Bronchial epithelial cell (primary cell): ENCODE measurements at regions not wholly inside any gene's neighbourhood (a gene's known extent, or its start where the extent isn't known, plus 50 kb on each side); places are given as distances from the start of the nearest gene placed in this dataset.
"Not testable (repeated sequence)": the region's sequence is repeated elsewhere in the genome, so short reads cannot be mapped to it uniquely, and the experiment has no call there.

Experiments
- DNase-seq: peaks from one replicate; pipeline ENCODE4 v3.0.0-alpha.2; 2010; ENCODE audit warnings: low read depth
- FAIRE-seq: peaks from 2 replicates; lab custom pipeline; 2011; peaks lifted over from hg19 to GRCh38; lab: Jason Lieb, UNC
- H3K27me3 ChIP-seq: 2 replicates; pipeline ENCODE4 v1.5.1; 2011; ENCODE audit warnings: low read length; ENCODE audit not compliant: control insufficient read depth, insufficient read depth
- H3K36me3 ChIP-seq: 2 replicates; pipeline ENCODE4 v1.5.1; 2011; ENCODE audit warnings: low read length; ENCODE audit not compliant: control insufficient read depth, insufficient read depth
- H3K4me3 ChIP-seq: 2 replicates; pipeline ENCODE4 v1.5.1; 2011; ENCODE audit warnings: mild to moderate bottlenecking, low read depth, low read length, control low read depth
- TF ChIP-seq, protein P1 (sequence below): IDR thresholded peaks from 2 replicates; pipeline ENCODE4 v1.5.1; 2011; ENCODE audit warnings: mild to moderate bottlenecking, moderate library complexity, low read length, control low read depth, inconsistent platforms; ENCODE audit not compliant: insufficient read depth, severe bottlenecking

DNA sequence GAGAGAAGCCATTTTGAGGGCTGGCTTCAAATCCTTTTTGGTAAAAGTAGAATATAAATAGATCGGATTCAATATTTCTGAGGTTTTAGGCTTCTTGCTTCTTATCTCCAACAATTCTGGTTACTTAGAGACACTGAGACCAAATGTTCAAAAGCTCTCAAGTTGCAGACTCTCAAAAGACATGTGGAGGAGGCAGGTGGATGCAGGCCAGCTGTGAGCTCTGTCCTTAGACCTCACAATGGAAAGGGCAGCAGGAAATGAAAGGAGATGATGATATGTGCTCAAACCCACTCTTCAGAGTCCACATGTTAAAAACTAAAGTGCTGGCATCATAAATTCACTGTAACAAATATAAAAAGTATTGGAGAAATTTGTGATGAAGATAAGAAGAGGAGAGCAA is 424.9 kb upstream of the ALCAM start:
- FAIRE-seq, result no peak

DNA sequence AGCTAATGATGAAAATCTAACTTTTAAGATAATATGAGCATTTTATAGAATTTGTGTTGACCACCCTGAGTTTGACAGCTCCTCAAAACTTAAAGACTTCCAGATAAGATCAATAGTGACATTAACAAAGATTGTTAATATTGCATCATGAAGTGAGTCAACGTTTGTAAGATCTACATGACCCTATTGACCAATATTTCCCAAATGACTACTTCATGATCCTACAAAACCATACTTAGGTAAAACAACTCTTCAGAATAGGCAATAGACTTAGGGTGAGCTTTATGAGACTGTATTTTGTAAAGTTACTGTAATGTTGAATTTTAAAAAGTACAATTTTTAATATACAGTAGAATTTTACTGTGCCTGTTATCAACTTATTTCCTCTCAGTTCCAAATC is 422.7 kb upstream of the ALCAM start:
- TF ChIP-seq, protein P1, sequence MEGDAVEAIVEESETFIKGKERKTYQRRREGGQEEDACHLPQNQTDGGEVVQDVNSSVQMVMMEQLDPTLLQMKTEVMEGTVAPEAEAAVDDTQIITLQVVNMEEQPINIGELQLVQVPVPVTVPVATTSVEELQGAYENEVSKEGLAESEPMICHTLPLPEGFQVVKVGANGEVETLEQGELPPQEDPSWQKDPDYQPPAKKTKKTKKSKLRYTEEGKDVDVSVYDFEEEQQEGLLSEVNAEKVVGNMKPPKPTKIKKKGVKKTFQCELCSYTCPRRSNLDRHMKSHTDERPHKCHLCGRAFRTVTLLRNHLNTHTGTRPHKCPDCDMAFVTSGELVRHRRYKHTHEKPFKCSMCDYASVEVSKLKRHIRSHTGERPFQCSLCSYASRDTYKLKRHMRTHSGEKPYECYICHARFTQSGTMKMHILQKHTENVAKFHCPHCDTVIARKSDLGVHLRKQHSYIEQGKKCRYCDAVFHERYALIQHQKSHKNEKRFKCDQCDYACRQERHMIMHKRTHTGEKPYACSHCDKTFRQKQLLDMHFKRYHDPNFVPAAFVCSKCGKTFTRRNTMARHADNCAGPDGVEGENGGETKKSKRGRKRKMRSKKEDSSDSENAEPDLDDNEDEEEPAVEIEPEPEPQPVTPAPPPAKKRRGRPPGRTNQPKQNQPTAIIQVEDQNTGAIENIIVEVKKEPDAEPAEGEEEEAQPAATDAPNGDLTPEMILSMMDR, result no peak
- Histone ChIP-seq H3K27me3 (no peaks in the 10 kb centered on the region), H3K36me3 (no peaks in the 10 kb centered on the region), H3K4me3 (no peak overlapping the region)
- DNase-seq (peak; percentile 48), FAIRE-seq (no peak)

More for the DNA sequence above, 424.9 kb upstream of the ALCAM start:
- Histone ChIP-seq H3K4me3 (no peak overlapping the region), H3K36me3 (no peaks in the 10 kb centered on the region), H3K27me3 (no peaks in the 10 kb centered on the region)
- DNase-seq, result no peak
- TF ChIP-seq, protein P1, result no peak

DNA sequence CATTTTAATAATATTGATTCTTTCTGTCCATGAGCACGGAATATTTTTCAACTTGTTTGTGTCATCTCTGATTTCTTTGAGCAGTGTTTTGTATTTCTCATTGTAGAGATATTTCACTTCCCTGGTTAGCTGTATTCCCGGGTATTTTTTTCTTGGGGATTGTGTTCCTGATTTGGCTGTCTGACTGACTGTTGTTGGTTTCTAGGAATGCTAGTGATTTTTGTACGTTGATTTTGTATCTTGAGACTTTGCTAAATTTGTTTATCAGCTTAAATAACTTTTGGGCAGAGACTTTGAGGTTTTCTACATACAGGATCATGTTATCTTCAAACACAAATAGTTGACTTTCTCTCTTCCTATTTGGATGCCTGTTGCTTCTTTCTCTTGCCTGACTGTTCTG is 418.8 kb upstream of the ALCAM start:
- FAIRE-seq (no peak), DNase-seq (no peak)
- Histone ChIP-seq H3K4me3 (no peak overlapping the region), H3K27me3 (no peaks in the 10 kb centered on the region), H3K36me3 (no peaks in the 10 kb centered on the region)
- TF ChIP-seq, protein P1, result no peak

DNA sequence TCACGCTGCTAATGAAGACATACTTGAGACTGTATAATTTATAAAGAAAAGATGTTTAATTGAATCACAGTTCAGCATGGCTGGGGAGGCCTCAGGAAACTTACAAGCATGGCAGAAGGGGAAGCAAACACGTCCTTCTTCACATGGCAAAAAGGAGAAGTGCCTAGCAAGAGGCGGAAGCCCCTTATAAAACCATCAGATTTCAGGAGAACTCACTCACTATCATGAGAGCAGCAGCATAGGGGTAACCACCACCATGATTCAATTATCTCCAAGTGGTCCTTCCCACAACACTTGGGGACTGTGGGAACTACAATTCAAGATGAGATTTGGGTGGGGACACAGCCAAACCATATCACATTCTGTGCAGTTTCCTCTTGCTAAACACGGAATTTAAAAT is 416.9 kb upstream of the ALCAM start:
- H3K4me3 ChIP-seq, DNase-seq, FAIRE-seq, H3K27me3 ChIP-seq, H3K36me3 ChIP-seq: not testable (repeated sequence)

DNA sequence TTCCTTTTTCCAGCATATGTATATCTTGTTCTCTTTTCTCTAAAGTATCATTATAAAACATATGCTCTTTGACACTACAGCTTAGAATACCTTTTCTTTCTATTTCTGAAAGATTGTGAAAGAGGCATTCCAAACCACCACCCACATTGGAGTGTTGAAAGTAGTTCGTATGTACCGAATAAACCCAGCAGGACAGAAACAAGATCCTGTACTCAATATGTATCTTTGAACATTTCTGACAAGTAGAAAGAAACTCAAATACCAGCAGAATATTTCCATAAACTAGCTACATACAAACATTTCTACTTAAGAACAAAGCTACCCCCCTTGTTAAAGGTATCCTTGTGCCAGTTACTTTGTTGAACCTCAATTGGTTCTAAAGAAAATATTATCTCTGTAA is 415.3 kb upstream of the ALCAM start:
- Histone ChIP-seq H3K4me3 (no peak overlapping the region), H3K36me3 (no peaks in the 10 kb centered on the region), H3K27me3 (no peaks in the 10 kb centered on the region)
- TF ChIP-seq, protein P1, result no peak
- peak; percentile 35 for DNase-seq
- no peak for FAIRE-seq

DNA sequence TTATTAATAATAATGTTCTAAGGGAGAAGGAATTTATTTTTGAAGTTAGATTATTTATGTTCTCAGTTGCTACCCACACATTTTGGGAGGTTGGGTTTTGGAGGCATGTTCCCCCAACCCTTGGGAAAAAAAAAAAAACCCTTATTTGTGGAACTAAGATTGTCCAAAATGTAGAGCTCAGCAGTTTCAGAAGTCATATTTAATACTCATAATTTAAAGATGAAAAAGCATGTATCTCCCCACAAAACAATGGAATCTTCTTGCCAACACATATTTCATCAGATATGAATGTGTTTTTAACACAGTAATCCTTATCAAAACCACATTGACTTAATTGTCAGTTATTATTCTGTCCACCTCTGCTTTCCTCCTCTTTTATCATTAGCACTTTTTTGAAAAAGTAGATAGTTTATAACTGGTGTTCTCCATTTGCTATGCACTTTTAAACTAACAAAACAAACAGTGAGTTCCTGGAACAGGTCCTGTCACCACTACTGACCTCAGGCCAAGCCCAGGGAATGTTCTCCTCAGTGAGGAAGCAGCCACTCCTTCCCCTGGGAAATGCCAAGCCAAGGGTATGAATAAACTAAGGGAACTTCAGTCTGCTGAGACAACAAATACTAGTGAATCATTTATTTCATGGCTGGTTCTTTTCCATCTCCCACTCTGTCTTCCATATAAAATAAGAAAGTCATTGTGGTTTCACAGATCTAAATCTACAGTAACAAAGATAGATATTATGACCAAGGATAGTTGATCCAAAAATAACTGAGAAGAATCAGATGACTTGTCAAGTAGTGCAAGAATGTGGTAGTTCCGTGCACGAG is 414.4 kb upstream of the ALCAM start:
- H3K36me3 ChIP-seq, result no peaks in the 10 kb centered on the region
- H3K4me3 ChIP-seq, result no peak overlapping the region
- no peaks in the 10 kb centered on the region for H3K27me3 ChIP-seq
- DNase-seq (peak; percentile 92), FAIRE-seq (no peak)
- TF ChIP-seq, protein P1, result no peak
